GM23248 (cell line): ENCODE measurements at regions not wholly inside any gene's neighbourhood (a gene's known extent, or its start where the extent isn't known, plus 50 kb on each side); places are given as distances from the start of the nearest gene placed in this dataset.

Experiments used
- EZH2 ChIP-seq: fragments of 200-600 bp; sonication (generic); IDR thresholded peaks from 2 replicates; pipeline ENCODE4 v1.6.1; 2018; ENCODE audit warnings: antibody characterized with exemption, mild to moderate bottlenecking; ENCODE audit not compliant: insufficient read depth, poor library complexity, severe bottlenecking
- EZH2phosphoT487 ChIP-seq: fragments of 200-600 bp; sonication (generic); IDR thresholded peaks from 2 replicates; pipeline ENCODE4 v1.6.1; 2018; ENCODE audit warnings: antibody characterized with exemption, moderate library complexity, mild to moderate bottlenecking, low read depth; ENCODE audit not compliant: insufficient read depth

GRCh38 chr10:31083765-31084184, 52.1 kb upstream of the ZNF438 start:
- TF ChIP-seq EZH2 (no peak), EZH2phosphoT487 (no peak)
